HG03025 (cell line): ENCODE measurements at regions not wholly inside any gene's neighbourhood (a gene's known extent, or its start where the extent isn't known, plus 50 kb on each side); places are given as distances from the start of the nearest gene placed in this dataset.
"Not testable (repeated sequence)": the region's sequence is repeated elsewhere in the genome, so short reads cannot be mapped to it uniquely, and the experiment has no call there.

Experiments
- ATAC-seq: cut with Tn5 transposase; IDR thresholded peaks from one replicate; pipeline ENCODE4 v1.9.1; 2021; ENCODE audit warnings: mild to moderate bottlenecking, moderate library complexity; ENCODE audit not compliant: unreplicated experiment, low FRiP score

DNA sequence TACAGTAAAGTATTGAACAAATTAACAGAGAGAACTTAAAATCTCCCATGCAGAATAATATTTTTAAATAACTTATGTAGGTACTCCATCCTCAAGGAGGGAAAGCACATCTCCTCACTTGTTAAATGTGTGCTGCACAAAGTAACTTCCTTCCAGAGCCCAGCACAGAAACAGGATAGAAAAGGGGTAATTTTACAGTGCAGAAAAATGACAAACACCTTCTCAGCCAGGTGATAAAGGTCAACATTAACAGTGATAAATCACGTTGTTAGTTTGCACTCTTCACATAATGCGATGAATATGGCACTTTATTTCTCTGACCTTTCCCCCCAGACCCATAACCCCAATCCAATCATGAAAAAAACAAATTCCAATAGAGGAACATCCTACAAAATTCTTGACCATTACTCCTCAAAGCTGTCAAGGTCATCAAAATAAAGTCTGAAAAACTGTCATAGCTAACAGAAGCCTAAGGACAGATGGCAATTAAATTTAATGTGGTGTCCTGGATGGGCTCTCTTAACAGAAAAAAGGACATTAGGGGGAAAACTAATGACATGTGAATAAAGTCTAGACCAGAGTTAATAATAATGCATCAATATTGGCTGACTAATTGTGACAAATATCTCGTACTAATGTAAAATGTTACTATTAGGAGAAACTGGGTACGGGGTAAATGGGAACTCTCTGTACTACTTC, 547.4 kb upstream of the AGA start:
- ATAC-seq, result no peak

DNA sequence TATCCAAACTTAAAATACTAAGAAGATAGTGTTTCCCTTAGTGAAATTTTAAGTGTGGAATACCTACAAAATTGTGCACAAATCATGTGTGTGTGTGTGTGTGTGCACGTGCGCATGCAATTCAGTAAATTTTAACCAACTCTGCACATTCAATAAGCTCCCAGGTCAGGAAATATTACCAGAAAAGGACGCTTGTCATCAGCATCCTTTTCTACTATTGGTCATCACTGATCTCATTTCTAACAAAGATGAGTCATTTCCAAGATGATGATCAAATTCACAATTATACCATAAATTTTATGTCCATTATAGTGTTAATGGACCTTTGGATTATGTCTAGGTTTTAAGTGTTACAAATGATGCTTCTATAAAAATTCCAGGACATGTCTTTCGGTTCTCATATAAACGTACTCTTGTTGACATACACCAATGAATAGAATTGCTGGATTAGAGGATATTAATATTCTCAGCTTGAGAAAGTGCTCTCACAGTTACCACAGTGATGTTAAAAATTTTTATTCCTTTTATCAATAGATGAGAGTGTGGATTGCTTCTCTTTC, 560.9 kb upstream of the AGA start:
- ATAC-seq, result no peak

DNA sequence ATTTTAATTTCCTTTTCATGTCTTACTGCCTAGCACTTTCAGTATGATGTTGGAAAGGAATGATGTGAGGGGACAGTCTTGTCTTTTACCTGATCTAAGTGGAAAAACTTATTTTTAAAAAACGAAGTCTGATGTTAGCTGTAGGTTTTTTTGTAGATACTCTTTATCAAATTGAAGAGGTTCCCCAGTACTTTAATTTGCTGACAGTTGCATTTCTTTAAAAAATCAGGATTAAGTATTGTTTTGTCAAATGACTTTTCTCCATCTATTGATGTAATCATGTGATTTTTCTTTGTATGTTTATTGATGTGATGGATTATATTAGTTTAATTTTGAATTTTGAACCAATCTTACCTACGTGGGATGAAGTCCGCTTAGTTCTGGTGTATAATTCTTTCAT, 568.4 kb upstream of the AGA start:
- no peak for ATAC-seq

DNA sequence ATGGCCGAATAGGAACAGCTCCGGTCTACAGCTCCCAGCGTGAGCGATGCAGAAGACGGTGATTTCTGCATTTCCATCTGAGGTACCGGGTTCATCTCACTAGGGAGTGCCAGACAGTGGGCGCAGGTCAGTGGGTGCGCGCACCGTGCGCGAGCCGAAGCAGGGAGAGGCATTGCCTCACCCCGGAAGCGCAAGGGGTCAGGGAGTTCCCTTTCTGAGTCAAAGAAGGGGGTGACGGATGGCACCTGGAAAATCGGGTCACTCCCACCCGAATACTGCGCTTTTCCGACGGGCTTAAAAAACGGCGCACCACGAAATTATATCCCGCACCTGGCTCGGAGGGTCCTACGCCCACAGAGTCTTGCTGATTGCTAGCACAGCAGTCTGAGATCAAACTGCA, 572.8 kb upstream of the AGA start:
- ATAC-seq, result not testable (repeated sequence)

DNA sequence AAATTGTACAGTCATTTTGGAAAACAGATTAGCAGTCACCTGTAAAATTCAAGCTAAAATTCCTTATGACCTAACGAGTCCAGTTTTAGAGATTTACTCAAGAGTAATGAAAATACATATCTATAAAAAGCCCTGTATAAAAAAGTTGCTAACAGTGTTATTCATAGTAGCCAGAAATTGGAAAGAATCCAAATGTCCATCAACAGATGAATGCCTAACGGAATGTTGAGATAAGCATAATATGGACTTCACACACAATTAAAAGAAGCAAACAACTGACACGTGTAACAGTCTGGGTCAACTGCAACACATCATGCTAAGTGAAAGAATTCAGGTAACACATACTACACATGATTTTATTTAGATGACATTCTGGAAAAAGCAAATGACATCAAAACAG, 584.8 kb upstream of the AGA start:
- no peak for ATAC-seq

DNA sequence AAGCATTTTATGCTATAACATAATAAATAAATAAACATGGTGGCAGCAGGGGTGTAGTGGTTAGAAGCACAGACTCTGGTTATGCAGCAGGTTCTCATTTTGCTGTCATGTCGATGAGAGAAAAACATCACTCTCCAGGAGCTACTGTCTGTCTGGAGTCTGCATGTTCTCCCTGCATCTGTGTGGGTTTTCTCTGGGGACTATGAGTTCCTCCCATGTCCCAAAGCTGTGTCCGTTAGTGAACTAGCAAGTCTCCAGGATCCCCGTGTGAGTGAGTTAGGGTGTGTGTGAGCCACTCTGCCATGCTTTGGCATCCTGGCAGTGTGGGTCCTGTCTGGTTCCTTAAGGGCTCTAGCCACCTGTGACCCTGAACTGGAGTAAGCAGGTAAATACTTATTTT, 585.6 kb upstream of the AGA start:
- ATAC-seq, result no peak

DNA sequence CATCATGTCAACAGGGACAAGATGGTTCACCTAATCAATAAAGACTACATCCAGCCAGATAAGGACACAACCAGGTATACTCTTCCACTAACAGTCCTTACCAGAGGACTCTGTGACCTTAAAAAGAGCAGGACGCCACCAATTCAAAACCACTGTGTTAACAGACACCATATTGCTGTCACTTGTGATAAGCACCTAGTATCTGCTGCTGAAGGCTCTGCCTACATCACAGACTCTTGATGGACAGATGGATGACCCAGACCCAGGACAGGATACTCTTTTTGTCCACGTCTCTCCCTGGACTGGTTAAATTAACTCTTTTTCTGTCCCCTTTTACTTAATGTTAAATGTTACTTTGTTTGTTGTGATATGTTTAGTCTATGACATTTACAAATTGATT, 586.2 kb upstream of the AGA start:
- no peak for ATAC-seq

DNA sequence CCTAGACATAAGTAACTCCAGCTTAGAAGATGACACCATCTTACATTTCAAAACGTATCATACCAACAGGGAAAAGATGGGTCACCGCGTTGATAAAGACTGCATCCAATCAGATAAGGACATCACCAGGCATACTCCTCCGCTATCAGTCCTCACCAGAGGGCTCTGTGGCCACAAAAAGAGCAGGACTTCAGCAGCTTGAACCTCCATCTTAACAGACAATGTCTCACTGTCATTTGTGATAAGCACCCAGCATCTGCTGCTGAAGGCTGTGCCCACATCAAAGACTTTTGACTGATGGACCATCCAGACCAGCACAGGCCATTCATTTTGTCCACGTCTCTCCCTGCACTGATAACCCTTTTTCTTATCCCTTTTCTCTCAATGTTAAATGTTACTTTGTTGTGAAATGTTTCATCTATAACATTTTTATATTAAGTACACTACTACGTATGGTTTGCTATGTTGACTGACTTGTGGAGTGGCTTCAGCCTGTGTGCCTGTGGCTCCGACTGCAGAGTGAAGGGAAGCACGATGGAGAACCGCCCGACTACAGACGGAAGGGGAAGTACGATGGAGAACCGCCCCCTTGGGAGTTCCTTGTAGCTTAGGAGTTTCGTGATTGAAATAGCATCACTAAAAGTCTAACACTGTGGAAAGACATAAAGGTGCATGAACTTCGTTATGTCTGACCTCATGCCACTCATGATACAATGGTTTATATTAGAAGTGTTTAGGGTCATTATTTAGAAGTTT, 595.4 kb upstream of the AGA start:
- no peak for ATAC-seq

DNA sequence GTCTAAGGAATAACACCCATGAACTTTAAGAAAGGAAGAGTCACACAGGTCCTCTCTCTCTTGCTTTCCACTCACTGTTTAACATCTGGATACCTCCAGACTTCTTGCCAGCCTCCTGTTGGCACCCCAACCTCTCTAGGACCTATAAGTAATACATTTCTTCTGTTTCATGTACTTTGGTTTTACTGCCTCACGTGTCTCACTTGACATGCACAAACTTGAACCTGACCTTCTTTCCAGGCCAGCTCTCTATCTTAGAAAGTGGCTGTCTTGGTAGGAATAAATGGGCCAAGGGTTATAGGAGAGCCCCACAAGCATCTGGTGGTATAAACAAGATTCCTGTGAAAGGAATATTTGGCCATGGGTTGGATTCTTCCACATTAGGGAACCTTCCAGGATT, 614.8 kb upstream of the AGA start:
- ATAC-seq, result no peak

DNA sequence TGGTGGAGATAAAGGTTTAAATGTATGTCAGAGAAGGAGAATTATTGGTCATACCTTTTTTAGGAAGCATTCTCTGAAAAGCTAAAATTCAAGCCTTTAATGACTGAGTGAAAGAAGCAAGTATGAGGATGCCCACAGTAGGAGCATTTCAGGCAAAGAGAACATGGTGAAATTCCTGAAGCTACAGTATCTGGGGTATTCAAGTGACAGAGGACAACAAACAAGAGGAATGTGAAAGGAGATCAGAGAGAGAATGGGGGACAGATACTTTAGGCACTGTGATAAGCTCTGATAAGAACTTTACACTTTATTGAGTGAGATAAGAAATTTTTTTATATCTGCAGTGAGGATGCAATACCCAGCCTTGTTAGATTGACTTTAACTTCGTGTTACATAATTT, 621.3 kb upstream of the AGA start:
- ATAC-seq, result no peak

DNA sequence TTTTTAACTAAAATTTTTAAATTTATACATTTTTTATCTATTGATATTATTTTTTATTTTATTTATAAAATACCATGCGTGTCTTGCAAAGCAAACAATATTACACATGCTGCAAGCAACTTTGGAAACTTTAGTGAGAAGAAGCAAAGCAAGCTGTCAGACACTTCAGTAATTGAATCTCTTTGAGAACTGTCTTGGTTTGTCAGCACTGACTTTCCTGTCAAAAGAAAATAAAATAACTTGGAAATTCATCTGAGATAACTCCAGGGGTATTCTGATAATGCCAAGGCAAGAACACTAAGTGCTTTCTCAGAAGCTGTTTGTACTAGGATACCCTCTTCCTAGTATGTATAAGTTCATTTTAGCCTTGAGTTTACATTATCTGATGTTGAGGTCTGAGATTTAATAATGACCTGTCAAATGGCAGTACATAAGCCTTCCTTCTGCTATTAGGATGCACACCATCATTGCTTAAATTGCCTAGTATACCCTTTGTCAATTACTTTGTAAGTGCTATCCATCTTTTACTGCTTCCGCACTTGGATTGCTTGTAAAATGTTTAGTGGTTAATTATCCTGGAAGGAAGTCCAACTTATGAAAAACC, 624.2 kb upstream of the AGA start:
- no peak for ATAC-seq

DNA sequence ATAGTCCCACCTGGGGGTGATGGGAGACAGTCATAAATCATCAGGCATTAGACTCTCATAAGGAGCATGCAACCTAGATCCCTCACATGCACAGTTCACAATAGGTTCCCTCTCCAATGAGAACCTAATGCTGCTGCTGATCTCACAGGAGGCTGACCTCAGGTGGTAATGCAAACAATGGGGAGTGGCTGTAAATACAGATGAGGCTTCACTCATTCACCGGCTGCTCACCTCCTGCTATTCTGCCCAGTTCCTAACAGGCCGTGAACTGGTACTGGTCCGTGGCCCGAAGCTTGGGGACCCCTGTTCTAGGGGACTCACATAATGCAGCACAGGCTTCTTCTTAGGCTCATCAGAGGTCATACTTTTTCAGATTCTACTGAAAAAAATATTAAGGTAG, 625.9 kb upstream of the AGA start:
- ATAC-seq, result no peak

DNA sequence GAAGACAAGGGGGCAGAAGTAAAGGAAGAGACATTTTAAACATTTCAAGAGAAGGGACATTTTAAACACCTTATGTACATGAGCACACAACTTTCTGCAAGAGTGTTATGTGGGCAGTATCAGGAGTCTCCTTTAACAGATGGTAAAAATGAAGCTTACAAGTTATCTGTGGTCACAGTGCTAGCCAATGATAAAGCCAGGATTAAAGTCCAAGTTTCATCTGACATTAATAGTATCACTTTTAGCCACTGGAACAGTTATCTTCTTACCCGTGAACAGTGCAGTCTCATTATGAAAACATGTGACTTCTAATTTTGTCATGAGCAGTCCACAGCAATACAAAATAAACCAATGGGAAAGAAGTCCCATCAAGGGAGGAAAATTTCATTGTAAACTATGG, 627.9 kb upstream of the AGA start:
- ATAC-seq, result no peak

DNA sequence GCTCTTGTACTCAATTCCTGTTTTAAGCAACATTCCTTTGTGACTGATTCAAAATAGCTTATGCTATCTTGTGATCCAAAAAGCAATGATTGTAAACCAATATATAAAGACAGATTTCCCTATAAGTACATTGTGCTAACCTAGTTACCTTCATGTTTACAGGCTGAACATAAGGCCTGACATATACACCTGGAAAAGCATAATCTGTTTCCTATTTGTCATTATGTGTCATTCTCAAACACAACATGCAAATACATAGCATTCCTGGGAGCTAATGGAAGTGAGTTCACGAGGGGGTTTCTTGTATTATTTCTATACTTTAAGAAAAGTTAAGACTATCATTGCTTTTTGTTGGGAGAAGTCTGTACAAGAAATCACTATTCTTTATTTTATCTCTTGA, 638.1 kb upstream of the AGA start:
- no peak for ATAC-seq

DNA sequence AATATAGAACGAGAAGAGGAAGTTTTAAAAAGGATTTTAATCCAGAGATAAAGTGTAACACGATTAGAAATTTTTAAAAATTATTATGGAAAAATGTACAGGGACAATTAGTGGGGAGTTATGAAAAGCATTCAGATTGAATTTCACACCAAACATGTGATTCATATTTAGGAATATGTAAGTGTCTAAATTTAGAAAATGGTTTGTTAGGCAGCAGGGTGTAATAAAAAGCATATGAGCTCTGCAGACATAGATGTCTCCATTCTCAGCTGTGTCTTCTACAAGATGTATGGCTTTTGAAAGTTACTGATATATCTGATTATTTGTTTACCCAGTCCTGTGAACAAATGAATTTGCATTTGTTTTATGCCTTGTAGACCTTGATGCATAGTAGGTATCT, 638.9 kb upstream of the AGA start:
- ATAC-seq, result no peak

DNA sequence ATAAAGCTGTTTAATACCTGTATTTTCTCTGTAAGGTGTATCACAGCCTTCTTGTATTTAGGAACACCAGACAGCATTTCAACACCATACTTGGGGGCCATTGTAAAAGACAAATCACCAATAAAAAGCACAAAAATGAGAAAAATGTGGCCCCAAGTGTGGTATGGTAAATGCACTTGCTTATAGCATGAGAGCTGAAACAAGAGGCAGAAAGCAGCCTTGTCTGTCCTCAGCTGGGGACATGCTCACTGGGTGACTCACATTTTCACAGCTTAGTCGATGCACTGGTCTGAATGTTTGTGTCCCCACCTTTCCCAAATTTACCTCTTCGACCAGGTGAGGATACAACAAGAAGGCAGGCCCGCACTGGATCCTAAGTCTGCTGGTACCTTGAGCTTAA, 639.7 kb upstream of the AGA start:
- no peak for ATAC-seq

DNA sequence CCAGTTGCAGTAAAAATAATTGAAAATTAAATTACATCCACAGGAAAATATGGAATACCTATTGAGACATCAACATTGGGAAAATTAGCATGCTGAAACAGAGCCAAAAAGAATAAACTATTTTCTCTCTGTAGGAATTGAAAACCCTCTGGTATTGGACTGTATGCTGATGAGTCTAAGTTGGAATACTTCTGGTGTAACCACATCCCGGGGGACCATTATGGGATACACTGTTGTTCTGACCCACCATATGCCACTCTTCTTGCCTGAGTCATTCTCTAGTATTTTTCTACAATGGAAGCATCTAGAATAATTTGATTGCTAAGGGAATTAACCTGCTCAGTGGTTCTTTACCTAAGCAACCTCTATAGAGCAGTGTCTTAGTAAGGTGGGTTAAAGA, 640.7 kb upstream of the AGA start:
- no peak for ATAC-seq

DNA sequence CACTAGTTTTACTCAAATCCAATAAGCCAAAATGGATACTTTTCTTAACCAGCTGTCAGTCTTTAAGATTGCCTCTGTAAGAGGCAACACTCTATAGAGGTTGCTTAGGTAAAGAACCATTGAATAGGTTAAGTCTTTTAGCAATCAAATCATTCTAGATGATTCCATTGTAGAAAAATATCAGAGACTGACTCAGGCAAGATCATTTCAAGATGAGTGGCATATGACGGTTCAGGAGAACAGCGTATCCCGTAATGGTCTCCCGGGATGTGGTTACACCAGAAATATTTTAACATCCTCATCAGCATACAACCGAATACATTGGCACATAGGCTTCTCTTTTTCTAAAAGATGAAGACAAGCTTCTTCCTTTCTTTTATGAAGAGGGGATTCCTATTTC, 641.7 kb upstream of the AGA start:
- ATAC-seq, result no peak

DNA sequence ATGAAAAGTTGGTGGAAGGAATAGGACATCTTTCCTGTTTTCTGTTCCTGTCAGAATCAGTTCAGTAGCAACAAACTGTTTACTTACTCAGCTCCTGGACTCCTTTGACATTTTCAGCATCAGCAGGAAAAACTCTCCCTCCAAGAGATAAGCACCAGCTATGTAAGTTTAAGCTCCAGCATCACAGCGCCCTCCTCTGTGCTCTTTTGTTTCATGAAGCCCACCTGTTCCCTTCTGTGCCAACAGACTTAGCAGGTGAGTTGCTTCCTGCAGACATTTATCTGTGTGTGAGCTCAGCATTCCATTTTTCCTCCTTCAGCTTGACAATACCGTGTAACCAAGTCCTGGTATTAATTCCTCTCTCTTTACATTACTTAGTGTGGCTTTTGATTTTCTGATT, 644.1 kb upstream of the AGA start:
- ATAC-seq, result no peak

DNA sequence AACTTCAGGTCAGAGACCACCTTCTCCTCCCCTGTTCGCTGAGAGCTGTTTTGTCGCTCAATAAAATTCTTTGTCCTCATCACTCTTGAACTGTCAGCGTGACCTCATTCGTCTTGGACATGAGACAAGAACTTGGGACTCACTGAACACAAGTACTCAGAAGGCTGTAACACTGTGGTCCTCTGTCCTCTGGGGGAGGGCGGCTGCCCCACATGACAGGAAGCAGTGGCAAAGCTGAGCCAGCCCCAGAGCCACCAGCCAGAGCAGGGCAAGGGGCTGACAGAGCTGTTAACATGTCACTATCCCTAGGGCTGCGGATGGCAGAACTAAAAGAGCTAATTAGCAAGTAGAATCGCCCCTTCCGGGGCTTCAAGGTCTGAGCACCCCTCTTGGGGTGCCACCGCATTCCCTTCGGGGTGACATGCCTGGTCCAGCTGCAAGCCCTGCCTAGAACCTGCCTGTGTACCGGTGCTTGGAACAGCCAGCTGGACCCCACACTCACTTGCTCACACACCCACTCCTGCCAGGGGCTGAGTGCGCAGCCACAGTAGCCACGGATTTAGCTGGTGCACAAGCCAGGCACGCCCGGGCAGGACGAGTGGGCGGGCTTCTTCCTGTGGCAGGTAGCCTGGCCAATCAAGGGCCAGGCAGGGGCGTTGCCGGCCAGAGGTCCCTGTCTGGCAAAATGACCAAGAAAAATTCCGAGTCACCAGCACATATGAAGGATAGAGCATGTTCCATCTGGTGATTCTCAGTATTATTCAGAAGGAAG, 648.6 kb upstream of the AGA start:
- no peak for ATAC-seq

DNA sequence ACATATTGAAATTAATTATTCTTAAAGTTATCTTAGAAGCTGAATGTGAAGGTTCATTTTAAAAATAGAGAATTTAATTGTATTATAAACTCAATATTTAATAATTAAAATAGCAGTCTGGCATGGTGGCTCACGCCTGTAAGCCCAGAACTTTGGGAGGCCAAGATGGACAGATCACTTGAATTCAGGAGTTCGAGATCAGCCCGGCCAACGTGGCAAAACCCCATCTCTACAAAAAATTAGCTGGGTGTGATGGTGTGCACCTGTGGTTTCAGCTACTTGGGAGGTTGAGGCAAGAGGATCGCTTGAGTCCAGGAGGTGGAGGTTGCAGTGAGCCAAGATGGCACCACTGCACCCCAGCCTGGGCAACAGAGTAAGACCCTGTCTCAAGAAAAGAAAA, 659.9 kb upstream of the AGA start:
- ATAC-seq, result no peak
